GM12874 (cell line): ENCODE measurements at regions not wholly inside any gene's neighbourhood (a gene's known extent, or its start where the extent isn't known, plus 50 kb on each side); places are given as distances from the start of the nearest gene placed in this dataset.

ENCODE experiments used
- CTCF ChIP-seq: IDR thresholded peaks from 2 replicates; pipeline ENCODE4 v1.5.1; 2011; ENCODE audit warnings: low read depth, mild to moderate bottlenecking, control low read depth, low read length, moderate library complexity; ENCODE audit not compliant: insufficient read depth

- TF ChIP-seq CTCF: no peak
Measured at GRCh38 chr3:107992976-107993684, 97.7 kb downstream of the CD47 start.

- TF ChIP-seq CTCF: no peak
Measured at GRCh38 chr3:107990926-107991325, 99.9 kb downstream of the CD47 start.

GRCh38 chr3:107990433-107990832 is 100.4 kb downstream of the CD47 start:
- TF ChIP-seq CTCF: no peak

- TF ChIP-seq CTCF: no peak
Measured at GRCh38 chr3:107989661-107990060, 101.2 kb downstream of the CD47 start.

GRCh38 chr3:107988460-107989175 is 102.2 kb downstream of the CD47 start:
- TF ChIP-seq CTCF: no peak

- TF ChIP-seq CTCF: no peak
Measured at GRCh38 chr3:107987036-107987939, 103.5 kb downstream of the CD47 start.

GRCh38 chr3:107986505-107986904 is 104.3 kb downstream of the CD47 start:
- no peak for TF ChIP-seq CTCF
